NCI-H2171 treated with DMSO at 0.1 percent for 48 hours (cell line): ENCODE measurements at regions not wholly inside any gene's neighbourhood (a gene's known extent, or its start where the extent isn't known, plus 50 kb on each side); places are given as distances from the start of the nearest gene placed in this dataset.
"Not testable (repeated sequence)": the region's sequence is repeated elsewhere in the genome, so short reads cannot be mapped to it uniquely, and the experiment has no call there.

ENCODE experiments used
- DNase-seq: peaks from one replicate; lab custom pipeline; 2025; lab: John Stamatoyannopoulos, UW

- DNase-seq = no peak
These were observed 190.5 kb upstream of the SOX21 start for GRCh38 chr13:94902722-94903407.

GRCh38 chr13:94901070-94901469 lies 188.7 kb upstream of the SOX21 start:
- DNase-seq = no peak

GRCh38 chr13:94896719-94897317 lies 184.5 kb upstream of the SOX21 start:
- no peak for DNase-seq

- DNase-seq = no peak
These were observed 183.9 kb upstream of the SOX21 start for GRCh38 chr13:94896238-94896637.

- no peak for DNase-seq
These were observed 173.8 kb upstream of the SOX21 start for GRCh38 chr13:94886191-94886590.

- DNase-seq = no peak
These were observed 168.1 kb upstream of the SOX21 start for GRCh38 chr13:94880463-94880862.

GRCh38 chr13:94878602-94879165 lies 166.3 kb upstream of the SOX21 start:
- no peak for DNase-seq

GRCh38 chr13:94864474-94864873 lies 152.1 kb upstream of the SOX21 start:
- DNase-seq = no peak

GRCh38 chr13:94860981-94861407 lies 148.6 kb upstream of the SOX21 start:
- DNase-seq = no peak

- no peak for DNase-seq
These were observed 147.5 kb upstream of the SOX21 start for GRCh38 chr13:94859811-94860210.

- DNase-seq = no peak
These were observed 146.9 kb upstream of the SOX21 start for GRCh38 chr13:94859278-94859691.

GRCh38 chr13:94858856-94859255 lies 146.5 kb upstream of the SOX21 start:
- DNase-seq = no peak

- DNase-seq = no peak
These were observed 142.3 kb upstream of the SOX21 start for GRCh38 chr13:94854688-94855087.

- DNase-seq = no peak
These were observed 139.2 kb upstream of the SOX21 start for GRCh38 chr13:94851576-94851975.

- DNase-seq = no peak
These were observed 136.9 kb upstream of the SOX21 start for GRCh38 chr13:94849254-94849653.

- DNase-seq = no peak
These were observed 130.6 kb upstream of the SOX21 start for GRCh38 chr13:94842901-94843300.

- DNase-seq = not testable (repeated sequence)
These were observed 124.7 kb upstream of the SOX21 start for GRCh38 chr13:94837056-94837455.

- DNase-seq = no peak
These were observed 117.6 kb upstream of the SOX21 start for GRCh38 chr13:94829837-94830365.

- DNase-seq = no peak
These were observed 117.0 kb upstream of the SOX21 start for GRCh38 chr13:94829185-94829836.

- DNase-seq = no peak
These were observed 115.2 kb upstream of the SOX21 start for GRCh38 chr13:94827566-94827965.

- peak; percentile 70 for DNase-seq
These were observed 113.2 kb upstream of the SOX21 start for GRCh38 chr13:94825507-94825906.

GRCh38 chr13:94824601-94825000 lies 112.3 kb upstream of the SOX21 start:
- no peak for DNase-seq

- no peak for DNase-seq
These were observed 110.0 kb upstream of the SOX21 start for GRCh38 chr13:94822356-94822755.
